NCI-H2196 treated with DMSO at 0.1 percent for 48 hours (cell line): ENCODE measurements at regions not wholly inside any gene's neighbourhood (a gene's known extent, or its start where the extent isn't known, plus 50 kb on each side); places are given as distances from the start of the nearest gene placed in this dataset.

Source experiments
- DNase-seq: peaks from one replicate; lab custom pipeline; 2025; ENCODE audit not compliant: unreplicated experiment; lab: John Stamatoyannopoulos, UW

DNA sequence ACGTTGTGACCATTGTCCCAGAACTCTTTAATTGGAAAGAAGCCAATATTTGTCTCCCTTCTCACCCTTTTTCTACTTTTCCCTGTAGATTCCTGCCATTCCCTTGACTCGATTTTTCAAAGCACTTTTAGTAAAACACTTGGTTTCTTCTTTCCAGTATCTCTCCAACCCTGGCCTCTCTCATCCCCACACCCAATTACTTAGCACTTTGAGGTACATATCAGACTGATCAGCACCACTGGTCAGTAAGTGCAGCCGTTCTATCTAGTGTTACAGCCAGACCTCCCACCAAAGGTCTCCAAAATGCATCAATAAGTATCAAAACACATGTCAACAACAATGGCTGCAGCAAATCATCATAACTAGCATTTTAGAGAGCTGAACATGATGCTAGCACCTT, 141.9 kb downstream of the BTG1 start:
- DNase-seq: no peak

DNA sequence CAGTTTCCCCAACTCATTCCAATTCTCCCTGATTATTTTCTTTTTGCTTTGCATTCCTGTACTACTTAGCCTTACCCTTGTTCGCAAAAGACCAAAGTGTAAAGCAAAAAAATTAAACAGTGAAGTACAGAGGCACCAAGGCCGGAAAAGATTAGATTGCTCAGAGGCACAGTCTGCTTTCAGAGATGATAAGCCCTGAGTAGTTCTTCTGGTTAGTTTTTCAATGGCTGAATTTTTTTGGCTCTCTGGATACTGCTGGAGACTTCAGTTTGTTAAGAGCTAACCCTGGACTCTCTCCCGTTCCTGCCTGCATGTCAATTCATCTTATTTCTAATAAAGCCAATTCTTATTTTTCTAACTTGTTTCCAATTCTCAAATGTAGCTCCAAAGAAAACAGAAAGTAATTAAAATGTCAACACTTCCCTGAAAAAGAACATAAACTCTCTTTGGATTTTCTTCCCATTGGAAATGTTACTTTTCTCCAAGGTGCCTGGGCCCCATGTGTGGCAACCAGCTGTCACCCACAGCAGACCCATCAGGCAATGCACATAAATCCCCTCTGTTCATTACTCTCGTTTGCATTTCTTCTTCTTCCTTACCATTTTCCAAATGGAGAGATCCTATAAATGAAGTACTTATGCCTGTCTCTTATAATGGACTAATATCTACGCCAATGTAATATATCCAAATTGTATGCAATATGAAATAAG, 142.8 kb downstream of the BTG1 start:
- no peak for DNase-seq

DNA sequence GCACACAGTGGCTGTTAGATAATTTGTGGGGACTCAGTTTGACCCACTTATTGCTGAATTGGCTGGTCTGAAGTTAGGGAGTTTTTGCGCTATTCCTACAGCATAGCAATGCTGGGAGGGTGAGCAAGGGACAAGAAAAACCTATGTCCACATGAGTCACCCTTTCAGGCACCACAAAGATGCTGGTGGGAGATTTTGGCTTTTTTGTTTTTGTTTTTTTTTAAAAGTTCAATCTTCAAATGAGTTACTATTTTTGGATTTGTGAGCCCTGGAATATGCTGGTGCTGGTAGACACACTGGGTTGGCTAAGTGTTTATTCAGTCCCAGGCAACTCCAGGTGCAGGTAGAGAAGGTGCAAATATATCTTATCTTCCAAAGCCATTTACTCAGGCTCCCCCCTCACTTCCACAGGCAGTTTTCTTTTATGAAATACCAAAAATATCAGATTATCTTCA, 143.4 kb downstream of the BTG1 start:
- no peak for DNase-seq

DNA sequence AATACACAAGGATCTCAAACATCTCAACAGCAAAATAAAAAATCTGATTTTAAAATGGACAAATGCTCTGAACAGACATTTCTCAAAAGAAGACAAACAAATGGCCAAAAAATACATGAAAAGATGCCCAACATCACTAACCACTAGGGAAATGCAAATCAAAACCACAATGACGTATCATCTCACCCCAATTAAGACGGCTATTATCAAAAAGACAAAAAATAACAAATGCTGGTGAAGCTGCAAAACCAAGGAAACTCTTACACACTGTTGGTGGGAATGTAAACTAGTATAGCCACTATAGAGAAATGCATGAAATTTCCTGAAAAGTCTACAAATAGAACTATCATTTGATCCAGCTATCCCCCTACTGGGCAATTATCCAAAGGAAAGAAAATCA, 145.0 kb downstream of the BTG1 start:
- DNase-seq: no peak

DNA sequence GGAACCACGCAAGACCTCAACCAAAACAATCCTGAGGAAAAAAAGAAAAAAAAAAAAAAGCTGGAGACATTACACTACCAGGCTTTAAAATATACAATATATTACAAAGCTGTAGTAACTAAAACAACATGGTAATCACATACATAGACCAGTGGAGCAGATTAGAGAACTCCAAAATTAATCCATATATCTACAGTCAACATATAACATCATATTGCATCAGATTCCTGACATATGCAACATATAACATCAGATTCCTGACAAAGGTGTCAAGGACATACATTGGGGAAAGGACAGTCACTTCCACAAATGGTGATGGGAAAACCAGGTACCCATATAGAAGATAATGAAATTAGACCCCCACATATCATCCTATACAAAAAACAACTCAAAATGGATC, 145.8 kb downstream of the BTG1 start:
- no peak for DNase-seq

DNA sequence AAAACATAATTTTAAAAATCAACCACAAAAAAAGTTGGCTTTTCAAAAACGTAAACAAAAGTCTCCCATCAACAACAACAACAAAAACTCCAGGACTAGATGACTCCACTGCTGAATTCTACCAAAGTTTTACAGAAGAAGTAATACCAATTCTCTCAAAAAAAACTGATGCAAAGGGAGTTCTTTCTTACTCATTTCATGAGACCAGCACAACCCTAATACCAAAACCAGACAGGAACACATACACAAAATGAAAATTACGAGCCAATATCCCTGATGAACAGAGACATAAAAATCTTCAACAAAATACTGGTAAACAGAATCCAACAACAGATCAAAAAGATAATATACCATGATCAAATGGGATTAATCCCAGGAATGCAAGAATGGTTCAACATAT, 147.3 kb downstream of the BTG1 start:
- no peak for DNase-seq

DNA sequence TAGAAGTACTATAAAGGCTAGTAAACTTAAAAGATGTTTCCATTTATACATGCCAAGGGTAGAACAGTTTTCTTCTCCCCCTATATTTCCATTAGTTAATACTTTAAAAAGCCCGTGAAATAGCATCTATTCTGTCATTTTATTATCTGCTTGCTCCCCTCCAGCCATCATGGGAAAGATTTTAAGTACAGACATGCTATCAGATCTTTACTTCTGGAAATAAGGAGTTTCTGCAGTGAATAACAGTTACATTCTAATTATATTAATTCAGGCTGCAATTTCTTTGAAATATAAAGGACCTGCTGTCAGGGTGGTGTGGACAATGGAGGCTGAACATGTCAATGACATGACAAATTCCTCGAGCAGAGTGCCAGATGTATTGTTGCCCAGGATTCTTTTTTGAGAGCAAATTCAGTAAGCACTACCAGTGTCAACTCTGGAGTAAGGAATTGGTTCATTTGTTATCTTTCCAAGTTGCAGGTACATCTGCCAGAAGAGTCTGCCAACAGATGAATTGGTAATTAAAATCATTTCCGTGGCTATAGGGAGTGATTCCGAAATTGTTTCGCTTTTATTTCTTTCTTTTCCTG, 151.3 kb downstream of the BTG1 start:
- no peak for DNase-seq

DNA sequence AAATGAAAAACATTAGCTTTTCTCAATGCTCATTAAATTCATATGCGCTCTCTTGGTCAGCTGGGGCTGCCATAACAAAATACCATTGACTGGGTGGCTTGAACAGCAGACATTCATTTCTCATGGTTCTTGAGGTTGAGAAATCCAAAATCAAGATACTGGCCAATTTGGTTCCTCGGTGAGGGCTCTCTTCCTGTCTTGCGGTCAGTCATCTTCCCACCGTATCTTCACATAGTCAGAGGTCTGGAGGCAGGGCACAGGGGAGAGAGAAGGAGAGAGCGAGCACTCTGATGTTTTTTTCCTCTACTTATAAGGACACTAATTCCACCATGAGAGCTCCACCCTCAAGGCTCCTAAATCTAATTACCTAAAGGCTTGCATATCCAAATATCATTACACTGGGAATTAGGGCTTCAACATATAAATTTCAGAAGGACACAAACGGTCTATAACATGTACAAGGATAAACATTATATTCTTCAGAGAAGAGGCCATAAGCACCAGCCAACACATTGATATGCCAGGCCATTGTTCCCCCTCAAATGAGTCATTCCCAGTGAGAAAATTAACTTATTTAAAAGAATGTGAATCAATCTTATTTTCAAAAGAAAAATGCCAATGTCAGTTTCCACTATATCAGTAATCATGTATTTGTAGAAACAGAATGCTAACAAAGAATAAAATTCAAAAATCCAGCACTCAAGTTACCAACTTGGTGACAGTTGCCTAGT, 152.2 kb downstream of the BTG1 start:
- DNase-seq: no peak

DNA sequence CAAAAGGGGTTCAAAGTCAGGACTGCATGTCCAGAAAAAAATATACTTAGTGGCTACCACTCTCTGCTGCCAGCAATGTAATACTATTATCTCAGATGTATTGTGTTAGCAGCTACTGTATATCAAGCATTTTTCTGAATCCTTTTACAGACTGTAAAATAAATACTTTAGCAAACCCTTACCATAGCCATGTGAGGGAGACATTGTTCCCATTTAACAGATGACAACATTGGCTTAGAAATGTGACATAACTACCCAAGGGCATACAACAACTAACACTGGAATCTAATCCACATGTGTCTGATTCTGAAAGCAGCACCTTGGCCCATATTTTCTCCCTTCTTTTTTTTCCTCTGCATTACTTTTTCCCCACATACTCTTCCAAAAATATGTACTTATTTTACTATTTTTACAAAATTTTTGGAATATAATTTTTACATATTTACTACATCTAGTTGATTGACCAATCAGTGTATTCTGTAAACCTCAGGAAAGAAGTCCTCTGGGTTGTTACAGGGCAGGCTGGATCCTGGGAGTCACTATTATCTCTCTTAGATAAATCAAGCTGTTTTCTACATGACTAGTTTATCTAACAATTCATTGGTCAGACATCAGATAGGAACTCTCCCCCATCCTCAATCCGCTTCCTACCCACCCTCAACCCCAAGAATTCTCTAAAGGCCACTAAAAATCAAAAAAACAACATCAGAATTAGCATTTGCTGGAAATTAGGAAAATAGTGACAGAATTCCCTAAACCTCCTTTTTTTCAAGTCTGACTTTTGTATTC, 154.1 kb downstream of the BTG1 start:
- DNase-seq: no peak

DNA sequence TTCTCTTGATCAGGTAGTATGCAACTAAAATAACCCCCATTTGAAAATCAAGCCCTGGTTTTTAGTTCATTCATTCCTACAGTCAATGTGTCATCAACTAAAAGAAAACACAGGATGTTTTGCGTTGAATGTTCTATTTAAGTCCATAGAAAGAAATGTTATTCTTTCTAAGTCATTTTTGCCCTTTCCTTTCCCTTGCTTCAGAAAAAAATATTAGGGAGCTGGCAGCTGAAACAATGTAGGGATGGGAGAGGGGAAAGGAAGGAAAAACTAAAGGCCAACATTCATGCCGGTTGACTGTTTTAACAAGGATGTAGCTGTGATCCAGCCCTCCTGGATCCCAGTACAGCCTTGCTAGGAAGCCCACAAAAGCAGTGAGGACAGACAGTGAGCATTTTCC, 155.1 kb downstream of the BTG1 start:
- no peak for DNase-seq

DNA sequence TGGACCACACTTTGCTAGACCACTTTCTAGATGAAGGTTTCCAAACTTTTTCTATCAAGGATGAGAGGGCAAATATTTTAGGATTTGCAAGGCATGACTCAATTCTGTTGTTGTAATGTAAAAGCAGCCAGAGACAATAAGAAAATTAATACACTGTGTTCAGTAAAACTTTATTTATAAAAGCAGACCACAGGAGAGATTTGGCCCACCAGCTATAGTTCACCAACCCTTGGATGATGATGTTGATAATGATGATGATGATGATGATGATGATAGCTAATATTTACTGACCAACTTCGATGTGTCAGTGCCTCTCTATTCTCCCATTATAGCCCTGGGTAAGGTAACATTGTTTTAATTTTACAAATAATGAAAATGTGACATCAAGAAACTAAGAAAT, 156.5 kb downstream of the BTG1 start:
- DNase-seq: no peak

DNA sequence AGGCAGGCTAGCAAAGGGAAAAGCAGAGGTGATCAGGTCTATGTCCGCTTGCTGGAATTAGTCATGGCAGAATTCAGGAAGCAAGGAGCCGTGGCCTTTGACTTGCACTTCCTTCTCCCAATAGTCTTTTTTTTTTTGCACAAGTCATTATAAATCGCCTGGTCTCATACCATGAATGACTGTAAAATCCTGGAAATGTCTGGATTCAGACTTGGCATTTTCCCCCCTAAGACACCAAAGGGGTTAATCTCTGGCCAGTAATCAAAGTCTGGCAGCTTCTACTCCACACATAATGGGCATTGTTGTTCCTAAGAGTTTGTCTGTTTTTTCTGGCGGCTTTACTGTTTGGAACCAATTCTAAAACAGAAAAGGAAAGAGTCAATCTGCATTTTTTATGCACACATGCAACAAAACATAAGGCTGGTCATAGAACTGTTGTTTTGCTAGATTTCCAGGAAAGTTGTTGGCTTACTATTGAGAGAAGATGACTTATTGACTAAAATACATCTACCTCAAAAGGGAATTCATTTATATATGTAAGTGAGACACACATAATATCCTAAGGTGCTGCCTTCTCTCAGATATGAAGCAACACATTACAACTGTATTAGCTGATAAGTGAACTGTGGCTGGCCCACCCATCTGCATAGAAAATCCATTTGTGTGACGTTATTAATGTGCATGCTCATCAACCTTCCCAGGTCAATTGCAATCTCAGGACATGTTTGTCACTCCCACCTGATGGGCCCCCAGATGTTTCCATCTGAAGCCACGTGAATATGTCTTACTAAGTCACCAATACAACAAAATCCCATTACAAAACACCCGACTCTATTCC, 157.3 kb downstream of the BTG1 start:
- no peak for DNase-seq

DNA sequence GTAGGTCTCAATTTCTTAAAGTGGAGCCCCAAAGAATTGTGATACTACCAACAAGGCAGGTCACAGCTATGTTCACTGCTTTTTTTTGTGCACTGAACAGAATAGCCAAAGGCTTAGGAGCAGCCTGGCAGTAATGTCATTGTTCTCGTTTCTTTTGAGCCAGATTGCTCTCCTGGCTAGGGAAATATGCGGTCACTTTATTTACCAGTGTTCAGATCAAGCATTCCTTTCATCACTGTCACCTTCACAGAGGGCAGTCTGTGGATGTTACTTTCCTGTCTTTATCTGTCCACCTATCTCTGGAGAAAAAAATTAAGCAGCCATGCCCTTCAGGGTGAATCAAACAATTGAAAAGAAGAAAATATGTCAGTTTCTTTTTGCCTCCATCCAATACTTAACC, 159.6 kb downstream of the BTG1 start:
- DNase-seq: no peak

DNA sequence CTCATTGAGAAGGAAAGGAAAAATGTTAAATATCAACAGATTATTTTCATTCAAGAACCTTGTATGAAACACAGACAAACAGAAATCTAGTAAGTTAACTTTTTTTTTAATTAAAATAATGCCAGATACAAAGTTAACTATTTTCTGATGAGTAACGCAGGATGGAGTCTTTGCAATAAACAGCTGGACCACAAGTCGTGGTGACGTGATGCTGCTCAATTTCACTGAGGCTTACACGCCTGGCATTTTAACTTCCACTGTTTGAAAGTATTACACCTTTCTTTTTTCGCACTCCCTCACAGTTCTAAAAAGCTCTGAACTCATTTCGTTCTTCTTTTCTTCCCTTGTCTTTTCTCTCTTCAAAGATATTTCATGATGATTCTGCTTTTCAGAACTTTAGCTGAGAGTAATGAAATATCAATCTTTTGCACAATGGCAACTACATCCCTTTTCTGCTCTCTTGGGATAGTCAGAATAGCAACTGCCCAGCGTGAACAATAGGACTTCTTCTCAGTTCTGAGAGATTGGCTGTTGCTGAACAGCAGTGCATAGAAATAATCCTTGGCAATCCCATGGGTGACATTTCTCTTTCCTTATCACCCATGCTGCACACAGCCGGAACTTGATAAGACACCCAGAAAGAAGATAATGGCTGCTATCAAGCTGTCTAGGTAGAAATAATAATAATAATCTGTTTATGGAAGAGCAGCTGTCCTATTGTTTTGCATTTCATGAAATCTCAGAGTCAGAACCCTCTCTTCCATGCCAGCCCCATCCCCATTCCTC, 160.5 kb downstream of the BTG1 start:
- DNase-seq: no peak

DNA sequence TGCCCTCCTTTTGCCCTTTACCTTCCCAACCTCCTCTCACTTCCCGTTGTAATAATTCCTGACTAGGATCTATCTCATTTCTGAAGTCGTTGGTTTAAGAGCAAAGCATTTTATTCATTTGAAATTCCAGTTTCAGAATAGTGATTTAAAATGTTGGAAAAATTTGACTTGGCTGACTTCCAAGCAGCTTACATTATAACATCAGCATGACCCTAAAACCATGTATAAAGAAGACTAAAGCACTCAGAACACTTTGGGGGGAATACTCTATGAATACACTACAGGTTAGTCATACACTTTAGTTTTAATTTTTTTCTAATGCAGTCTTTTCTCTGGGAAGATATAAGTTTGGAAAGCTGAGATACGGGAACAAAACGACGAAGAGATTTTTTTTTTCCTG, 161.1 kb downstream of the BTG1 start:
- DNase-seq: no peak

DNA sequence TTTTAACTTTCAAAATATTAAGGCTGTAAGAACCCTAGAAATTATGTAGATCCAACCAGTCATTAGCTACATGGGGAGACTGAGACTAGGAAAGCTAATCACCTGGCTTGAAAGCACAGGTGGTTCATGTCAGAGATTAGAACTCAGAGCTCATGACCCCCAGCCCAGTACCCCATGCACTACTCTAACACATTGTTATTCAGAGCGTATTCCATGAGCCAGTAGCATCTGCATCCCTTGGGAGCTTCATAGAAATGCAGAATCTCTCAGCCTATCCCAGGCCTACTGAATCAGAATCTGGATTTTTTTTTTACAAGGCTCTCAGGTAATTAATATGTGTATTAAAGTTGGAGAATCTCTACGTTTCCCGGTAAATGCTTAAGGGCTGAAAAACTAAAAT, 161.7 kb downstream of the BTG1 start:
- no peak for DNase-seq

DNA sequence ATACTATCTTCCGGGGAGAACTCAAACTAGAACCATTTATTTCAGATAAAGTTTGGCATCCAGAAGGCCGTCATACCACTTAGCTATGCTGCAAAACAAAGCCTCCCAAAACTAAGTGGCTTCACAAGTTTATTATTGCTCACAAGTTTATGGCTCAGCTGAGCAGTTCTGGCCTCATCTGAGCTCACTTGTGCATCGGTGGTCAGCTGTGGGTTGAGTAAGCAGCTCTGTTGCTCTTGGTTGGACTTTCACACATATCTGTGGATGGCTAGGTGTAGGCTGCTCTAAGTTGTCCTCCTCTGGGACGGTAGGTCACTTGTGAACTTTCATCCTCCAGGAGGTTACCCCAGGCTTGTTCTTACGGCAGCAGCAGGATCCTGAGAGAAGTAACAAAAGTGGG, 162.7 kb downstream of the BTG1 start:
- no peak for DNase-seq

DNA sequence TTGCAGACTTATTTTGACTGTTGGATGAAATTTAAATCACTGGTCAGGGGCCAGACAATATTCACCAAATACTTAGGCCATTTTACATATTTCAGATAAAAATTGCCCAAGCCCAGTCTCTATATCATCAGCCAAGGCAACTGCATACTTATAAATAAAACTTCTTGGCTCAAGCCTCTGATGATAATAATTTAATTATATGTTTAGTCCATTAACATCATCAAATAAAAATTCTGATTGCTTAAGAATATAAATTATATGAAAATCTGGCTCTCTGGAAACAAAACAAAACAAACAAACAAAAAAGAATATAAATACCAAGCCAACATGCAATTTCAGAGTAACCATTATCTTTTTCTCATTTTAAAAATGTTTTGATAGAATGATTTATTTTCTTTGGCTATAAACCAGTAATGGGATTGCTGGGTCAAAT, 165.2 kb downstream of the BTG1 start:
- DNase-seq: no peak

DNA sequence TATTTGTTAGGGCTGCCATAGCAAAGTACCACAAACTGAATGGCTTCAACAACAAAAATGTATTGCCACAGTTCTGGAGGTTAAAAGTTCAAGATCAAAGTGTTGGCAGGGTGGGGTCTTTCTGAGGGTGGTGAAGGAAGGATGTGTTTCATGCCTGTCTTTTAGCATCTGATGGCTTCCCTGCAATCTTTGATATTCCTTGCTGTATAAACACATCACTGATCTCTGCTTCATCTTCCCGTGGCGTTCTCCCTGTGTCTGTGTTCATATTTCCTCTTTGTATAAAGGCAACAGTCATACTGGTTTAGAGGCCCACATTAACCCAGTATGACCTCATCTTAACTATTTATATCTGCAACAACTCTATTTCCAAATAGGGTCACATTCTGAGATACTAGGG, 167.5 kb downstream of the BTG1 start:
- no peak for DNase-seq

DNA sequence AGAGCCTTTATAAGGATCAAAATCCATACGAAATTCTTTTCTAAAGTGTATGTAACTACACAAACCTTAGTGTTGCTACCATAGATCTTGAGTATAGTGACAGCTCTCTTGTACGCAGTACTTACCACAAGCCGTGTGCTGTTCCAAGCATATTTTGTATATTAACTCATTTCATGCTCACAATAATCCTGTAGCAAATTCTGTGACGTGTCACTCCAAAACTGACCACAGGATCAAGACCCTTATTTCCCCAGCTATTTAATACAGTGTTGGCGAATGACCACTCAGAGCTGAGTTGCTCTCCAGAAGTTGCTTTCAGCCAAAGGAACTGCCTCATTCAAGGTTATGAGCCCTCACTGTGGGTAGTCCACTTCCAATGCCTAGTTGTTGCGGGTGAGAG, 169.8 kb downstream of the BTG1 start:
- no peak for DNase-seq
